ENCODE measurements at regions not wholly inside any gene's neighbourhood (a gene's known extent, or its start where the extent isn't known, plus 50 kb on each side); places are given as distances from the start of the nearest gene placed in this dataset.

GRCh38 chr12:124484526-124484953 is 82.9 kb downstream of the NCOR2 start:
- Histone ChIP-seq H3K27ac (ENCODE audit: low read depth in 1 of 2, low read length in 1 of 2) (no peak overlapping the region), H3K9me3 (ENCODE audit: control insufficient read depth in 4 of 4, insufficient read depth in 3 of 4, low read length in 3 of 4) (no peaks in the 10 kb centered on the region), H3K9ac (ENCODE audit: insufficient read depth in 1 of 2, low read length in 2 of 2) (no peak overlapping the region), H3K4me1 (ENCODE audit: control insufficient read depth in 5 of 5, insufficient read depth in 5 of 5, low read length in 5 of 5) (peaks cover 0 to 26% (median 7%) of the 10 kb centered on the region in 5 donors), H3K27me3 (ENCODE audit: control insufficient read depth in 3 of 3, insufficient read depth in 3 of 3, low read length in 2 of 3) (no peaks in the 10 kb centered on the region), H3K4me3 (no peak overlapping the region), H3K36me3 (ENCODE audit: control insufficient read depth in 4 of 4, insufficient read depth in 4 of 4, low read length in 4 of 4) (peaks cover 0 to 54% (median 8%) of the 10 kb centered on the region in 4 donors)
- DNase-seq, result no peak
- TF ChIP-seq CTCF (IDR thresholded peaks at IDR 0.05; ENCODE audit: control extremely low read depth, extremely low read depth), result no peak
- no peak for ATAC-seq (ENCODE audit: insufficient read depth, low FRiP score)
- 78 to 86% methylated on average over 9 to 10 of the region's 10 CpGs for WGBS, 2 donors

GRCh38 chr12:124484067-124484466 is 83.3 kb downstream of the NCOR2 start:
- Histone ChIP-seq H3K4me3 (no peak overlapping the region), H3K9me3 (ENCODE audit: control insufficient read depth in 4 of 4, insufficient read depth in 3 of 4, low read length in 3 of 4) (no peaks in the 10 kb centered on the region), H3K27me3 (ENCODE audit: control insufficient read depth in 3 of 3, insufficient read depth in 3 of 3, low read length in 2 of 3) (peaks cover 0 to 2% (median 0%) of the 10 kb centered on the region in 3 donors), H3K36me3 (ENCODE audit: control insufficient read depth in 4 of 4, insufficient read depth in 4 of 4, low read length in 4 of 4) (peaks cover 0 to 54% (median 10%) of the 10 kb centered on the region in 4 donors), H3K27ac (ENCODE audit: low read depth in 1 of 2, low read length in 1 of 2) (no peak overlapping the region), H3K4me1 (ENCODE audit: control insufficient read depth in 5 of 5, insufficient read depth in 5 of 5, low read length in 5 of 5) (peaks cover 0 to 26% (median 7%) of the 10 kb centered on the region in 5 donors), H3K9ac (ENCODE audit: insufficient read depth in 1 of 2, low read length in 2 of 2) (no peak overlapping the region)
- WGBS, 2 donors, result 82 to 86% methylated on average over 12 of the region's 12 CpGs
- DNase-seq (no peak), ATAC-seq (ENCODE audit: insufficient read depth, low FRiP score) (no peak)
- no peak for TF ChIP-seq CTCF (IDR thresholded peaks at IDR 0.05; ENCODE audit: control extremely low read depth, extremely low read depth)

GRCh38 chr12:124482901-124483799 is 84.3 kb downstream of the NCOR2 start:
- H3K4me3 ChIP-seq, result no peak overlapping the region
- H3K9ac ChIP-seq (ENCODE audit: insufficient read depth in 1 of 2, low read length in 2 of 2), result no peak overlapping the region
- peaks cover 0 to 57% (median 11%) of the 10 kb centered on the region in 4 donors for H3K36me3 ChIP-seq (ENCODE audit: control insufficient read depth in 4 of 4, insufficient read depth in 4 of 4, low read length in 4 of 4)
- no peak for ATAC-seq (ENCODE audit: insufficient read depth, low FRiP score)
- DNase-seq, result no peak
- no peak overlapping the region for H3K27ac ChIP-seq (ENCODE audit: low read depth in 1 of 2, low read length in 1 of 2)
- H3K4me1 ChIP-seq (ENCODE audit: control insufficient read depth in 5 of 5, insufficient read depth in 5 of 5, low read length in 5 of 5), result peaks cover 0 to 17% (median 7%) of the 10 kb centered on the region in 5 donors
- peaks cover 0 to 2% (median 0%) of the 10 kb centered on the region in 3 donors for H3K27me3 ChIP-seq (ENCODE audit: control insufficient read depth in 3 of 3, insufficient read depth in 3 of 3, low read length in 2 of 3)
- no peak for TF ChIP-seq CTCF (IDR thresholded peaks at IDR 0.05; ENCODE audit: control extremely low read depth, extremely low read depth)
- H3K9me3 ChIP-seq (ENCODE audit: control insufficient read depth in 4 of 4, insufficient read depth in 3 of 4, low read length in 3 of 4), result no peaks in the 10 kb centered on the region
- 88 to 90% methylated on average over 27 of the region's 27 CpGs for WGBS, 2 donors
